Trophoblast cell (in vitro differentiated cells and primary cell): ENCODE measurements at regions not wholly inside any gene's neighbourhood (a gene's known extent, or its start where the extent isn't known, plus 50 kb on each side); places are given as distances from the start of the nearest gene placed in this dataset.

Source experiments
- DNase-seq, 2 donors: peaks; one replicate each; pipeline ENCODE4 v3.0.0-alpha.2; 2016
- H2AFZ ChIP-seq: 2 replicates; pipeline ENCODE4 v1.6.1; 2013; ENCODE audit warnings: low read length, moderate library complexity, mild to moderate bottlenecking; ENCODE audit not compliant: insufficient read depth, poor library complexity
- H2AK5ac ChIP-seq: 2 replicates; pipeline ENCODE4 v1.6.1; 2013; ENCODE audit warnings: mild to moderate bottlenecking, low read length
- H2BK120ac ChIP-seq: 2 replicates; pipeline ENCODE4 v1.6.1; 2013; ENCODE audit warnings: low read length, mild to moderate bottlenecking, moderate library complexity; ENCODE audit not compliant: insufficient read depth, poor library complexity
- H2BK12ac ChIP-seq: 2 replicates; pipeline ENCODE4 v1.6.1; 2013; ENCODE audit warnings: mild to moderate bottlenecking, low read length, moderate library complexity
- H2BK5ac ChIP-seq: 2 replicates; pipeline ENCODE4 v1.6.1; 2013; ENCODE audit warnings: low read length, low read depth, moderate library complexity, mild to moderate bottlenecking; ENCODE audit not compliant: poor library complexity
- H3K14ac ChIP-seq: 2 replicates; pipeline ENCODE4 v1.6.1; 2013; ENCODE audit warnings: mild to moderate bottlenecking, low read length
- H3K18ac ChIP-seq: 2 replicates; pipeline ENCODE4 v1.6.1; 2013; ENCODE audit warnings: mild to moderate bottlenecking, low read length
- H3K23ac ChIP-seq: 2 replicates; pipeline ENCODE4 v1.6.1; 2013; ENCODE audit warnings: low read length
- H3K27ac ChIP-seq: 2 replicates; pipeline ENCODE4 v1.5.1; 2013; ENCODE audit warnings: low read depth, mild to moderate bottlenecking, inconsistent platforms, low read length, moderate library complexity
- H3K27me3 ChIP-seq: 2 replicates; pipeline ENCODE4 v1.6.1; 2013; ENCODE audit warnings: inconsistent platforms, mild to moderate bottlenecking, low read length, moderate library complexity; ENCODE audit not compliant: insufficient read depth
- H3K36me3 ChIP-seq, 2 experiments: 1 replicate in 1 of 2; 2 replicates in 1 of 2; pipeline ENCODE4 v1.6.1; 2013; ENCODE audit warnings: low read length in 2 of 2, mild to moderate bottlenecking in 2 of 2, moderate library complexity in 1 of 2; ENCODE audit not compliant: insufficient read depth in 2 of 2, control insufficient read depth in 1 of 2
- H3K4ac ChIP-seq: 2 replicates; pipeline ENCODE4 v1.6.1; 2013; ENCODE audit warnings: low read depth, mild to moderate bottlenecking, low read length, moderate library complexity
- H3K4me1 ChIP-seq, 2 experiments: 1 replicate in 1 of 2; 2 replicates in 1 of 2; pipeline ENCODE4 v1.6.1; 2013; ENCODE audit warnings: low read length in 2 of 2, mild to moderate bottlenecking in 2 of 2, moderate library complexity in 1 of 2; ENCODE audit not compliant: insufficient read depth in 2 of 2, control insufficient read depth in 1 of 2
- H3K4me2 ChIP-seq: 2 replicates; pipeline ENCODE4 v1.6.1; 2013; ENCODE audit warnings: inconsistent platforms, mild to moderate bottlenecking, low read length, moderate library complexity
- H3K4me3 ChIP-seq: 2 replicates; pipeline ENCODE4 v1.5.1; 2013; ENCODE audit warnings: mild to moderate bottlenecking, low read depth, low read length, inconsistent platforms
- H3K79me1 ChIP-seq: one replicate; pipeline ENCODE4 v1.6.1; 2013; ENCODE audit warnings: low read length
- H3K79me2 ChIP-seq: 2 replicates; pipeline ENCODE4 v1.6.1; 2013; ENCODE audit warnings: low read length, mild to moderate bottlenecking; ENCODE audit not compliant: control insufficient read depth, insufficient read depth, poor library complexity
- H3K9ac ChIP-seq: 2 replicates; pipeline ENCODE4 v1.6.1; 2013; ENCODE audit warnings: mild to moderate bottlenecking, low read length
- H3K9me3 ChIP-seq: 2 replicates; pipeline ENCODE4 v1.6.1; 2013; ENCODE audit warnings: low read depth, mild to moderate bottlenecking, control low read depth, inconsistent platforms, low read length; ENCODE audit not compliant: insufficient read depth
- H4K12ac ChIP-seq: 2 replicates; pipeline ENCODE4 v1.6.1; 2013; ENCODE audit warnings: low read depth, mild to moderate bottlenecking, low read length, moderate library complexity
- H4K8ac ChIP-seq: 2 replicates; pipeline ENCODE4 v1.6.1; 2013; ENCODE audit warnings: low read depth, mild to moderate bottlenecking, low read length, moderate library complexity
- H4K91ac ChIP-seq: one replicate; pipeline ENCODE4 v1.6.1; 2013; ENCODE audit warnings: low read depth, mild to moderate bottlenecking, low read length, moderate library complexity
- WGBS: extraction: QIAGEN DNeasy Blood & Tissue Kit; methylation state at CpG from one replicate; pipeline ENCODE4 v1.1.7; 2013; ENCODE audit warnings: missing lambda C conversion rate; ENCODE audit not compliant: insufficient read length, insufficient coverage; ENCODE audit errors: extremely low coverage; 5-methylcytosine and 5-hydroxymethylcytosine counted together

GRCh38 chr7:41130086-41130485 is 572.8 kb downstream of the INHBA start:
- H3K9me3 ChIP-seq, result no peaks in the 10 kb centered on the region
- H3K4ac ChIP-seq, result no peak overlapping the region
- no peak overlapping the region for H2BK5ac ChIP-seq
- H3K4me2 ChIP-seq, result no peak overlapping the region
- H3K36me3 ChIP-seq, result no peaks in the 10 kb centered on the region
- no peaks in the 10 kb centered on the region for H3K27me3 ChIP-seq
- no peak overlapping the region for H2AK5ac ChIP-seq
- H4K12ac ChIP-seq, result no peak overlapping the region
- no peak overlapping the region for H3K14ac ChIP-seq
- H3K4me3 ChIP-seq, result no peak overlapping the region
- H3K9ac ChIP-seq, result no peak overlapping the region
- no peak overlapping the region for H4K8ac ChIP-seq
- no peak overlapping the region for H3K18ac ChIP-seq
- H2BK120ac ChIP-seq, result no peak overlapping the region
- no peak overlapping the region for H3K27ac ChIP-seq
- H2AFZ ChIP-seq, result no peak overlapping the region
- peak overlapping the region; percentile 10 for H4K91ac ChIP-seq
- no peak for DNase-seq
- no CpG with 5 or more reads among the region's 5 CpGs for WGBS
- H3K23ac ChIP-seq, result no peak overlapping the region
- peaks cover 9 to 10% of the 10 kb centered on the region in 2 experiments for H3K4me1 ChIP-seq
- no peaks in the 10 kb centered on the region for H3K79me2 ChIP-seq
- peaks cover 4% of the 10 kb centered on the region for H3K79me1 ChIP-seq
- no peak overlapping the region for H2BK12ac ChIP-seq

- Histone ChIP-seq H2AFZ (no peak overlapping the region), H3K27ac (no peak overlapping the region), H3K4me3 (no peak overlapping the region), H3K9ac (no peak overlapping the region), H3K79me1 (no peaks in the 10 kb centered on the region), H3K18ac (no peak overlapping the region), H2BK5ac (no peak overlapping the region), H4K12ac (no peak overlapping the region), H3K36me3 (no peaks in the 10 kb centered on the region), H3K4me2 (no peak overlapping the region), H4K8ac (no peak overlapping the region), H3K9me3 (no peaks in the 10 kb centered on the region), H3K4ac (no peak overlapping the region), H2AK5ac (no peak overlapping the region), H2BK12ac (no peak overlapping the region), H3K79me2 (no peaks in the 10 kb centered on the region), H3K27me3 (no peaks in the 10 kb centered on the region), H2BK120ac (no peak overlapping the region), H4K91ac (no peak overlapping the region), H3K4me1 (peaks cover 0 to 2% of the 10 kb centered on the region in 2 experiments), H3K14ac (no peak overlapping the region), H3K23ac (no peak overlapping the region)
- no peak for DNase-seq
- WGBS, result no CpG with 5 or more reads among the region's 2 CpGs
These were observed 577.5 kb downstream of the INHBA start for GRCh38 chr7:41125343-41125742.

- Histone ChIP-seq H3K9me3 (no peaks in the 10 kb centered on the region), H4K91ac (no peak overlapping the region), H4K8ac (no peak overlapping the region), H3K4ac (no peak overlapping the region), H3K23ac (no peak overlapping the region), H3K36me3 (no peaks in the 10 kb centered on the region), H3K79me1 (no peaks in the 10 kb centered on the region), H2AK5ac (no peak overlapping the region), H3K4me3 (no peak overlapping the region), H3K9ac (no peak overlapping the region), H3K4me1 (no peaks in the 10 kb centered on the region), H3K14ac (no peak overlapping the region), H2AFZ (no peak overlapping the region), H3K18ac (no peak overlapping the region), H3K27ac (no peak overlapping the region), H3K27me3 (no peaks in the 10 kb centered on the region), H3K79me2 (no peaks in the 10 kb centered on the region), H4K12ac (no peak overlapping the region), H3K4me2 (no peak overlapping the region), H2BK12ac (no peak overlapping the region), H2BK120ac (no peak overlapping the region), H2BK5ac (no peak overlapping the region)
- DNase-seq, result peak; percentile 61 to 81
- WGBS, result no CpG with 5 or more reads among the region's 4 CpGs
These were observed 580.5 kb downstream of the INHBA start for GRCh38 chr7:41122256-41122987.

GRCh38 chr7:41121228-41121627 is 581.7 kb downstream of the INHBA start:
- peaks cover 7% of the 10 kb centered on the region for H3K79me1 ChIP-seq
- H3K27me3 ChIP-seq, result no peaks in the 10 kb centered on the region
- H3K9ac ChIP-seq, result no peak overlapping the region
- peaks cover 3 to 4% of the 10 kb centered on the region in 2 experiments for H3K4me1 ChIP-seq
- no peak overlapping the region for H2BK5ac ChIP-seq
- H3K18ac ChIP-seq, result no peak overlapping the region
- H3K4ac ChIP-seq, result no peak overlapping the region
- H2BK12ac ChIP-seq, result no peak overlapping the region
- H2AFZ ChIP-seq, result no peak overlapping the region
- H3K4me2 ChIP-seq, result no peak overlapping the region
- H4K91ac ChIP-seq, result no peak overlapping the region
- no peak overlapping the region for H3K14ac ChIP-seq
- no peak for DNase-seq
- no peak overlapping the region for H4K8ac ChIP-seq
- H3K79me2 ChIP-seq, result peaks cover under 1% of the 10 kb centered on the region
- H3K36me3 ChIP-seq, result no peaks in the 10 kb centered on the region
- H3K9me3 ChIP-seq, result no peaks in the 10 kb centered on the region
- H3K23ac ChIP-seq, result no peak overlapping the region
- H3K4me3 ChIP-seq, result no peak overlapping the region
- no peak overlapping the region for H2BK120ac ChIP-seq
- no peak overlapping the region for H2AK5ac ChIP-seq
- H4K12ac ChIP-seq, result no peak overlapping the region
- no peak overlapping the region for H3K27ac ChIP-seq
